GM12891 (cell line): ENCODE measurements at regions not wholly inside any gene's neighbourhood (a gene's known extent, or its start where the extent isn't known, plus 50 kb on each side); places are given as distances from the start of the nearest gene placed in this dataset.

Source experiments
- POLR2A ChIP-seq: IDR thresholded peaks from 2 replicates; pipeline ENCODE4 v1.6.1; 2011; ENCODE audit warnings: low read depth, low read length, control low read depth
- POLR2AphosphoS5 ChIP-seq: IDR thresholded peaks from 2 replicates; pipeline ENCODE4 v1.6.1; 2011; ENCODE audit warnings: low read depth, low read length, control low read depth
- TAF1 ChIP-seq: IDR thresholded peaks from 2 replicates; pipeline ENCODE4 v1.6.1; 2011; ENCODE audit warnings: low read depth, low read length, control low read depth

GRCh38 chr5:126081209-126081608 is 342.0 kb upstream of the GRAMD2B start:
- TF ChIP-seq TAF1 (no peak), POLR2AphosphoS5 (no peak), POLR2A (no peak)
